ENCODE measurements at regions not wholly inside any gene's neighbourhood (a gene's known extent, or its start where the extent isn't known, plus 50 kb on each side); places are given as distances from the start of the nearest gene placed in this dataset.
"Not testable (repeated sequence)": the region's sequence is repeated elsewhere in the genome, so short reads cannot be mapped to it uniquely, and the experiment has no call there.

GRCh38 chr20:29408707-29409106 is 1848.8 kb upstream of the DEFB115 start:
- not testable (repeated sequence) for TF ChIP-seq POLR2A, CTCF (IDR thresholded peaks at IDR 0.05)

All from uterus (tissue), 2 donors.